CD4-positive, alpha-beta T cell treated with Interleukin-1 beta for 1 hour (primary cell): ENCODE measurements at regions not wholly inside any gene's neighbourhood (a gene's known extent, or its start where the extent isn't known, plus 50 kb on each side); places are given as distances from the start of the nearest gene placed in this dataset.
"Not testable (repeated sequence)": the region's sequence is repeated elsewhere in the genome, so short reads cannot be mapped to it uniquely, and the experiment has no call there.

Experiments used
- DNase-seq, 2 donors: peaks; one replicate each; pipeline ENCODE4 v3.0.0-alpha.2; 2020 to 2022

GRCh38 chr2:212912445-212913103 is 238.8 kb downstream of the IKZF2 start:
- no peak for DNase-seq

- no peak for DNase-seq
These were observed 240.4 kb downstream of the IKZF2 start for GRCh38 chr2:212911011-212911410.

GRCh38 chr2:212908682-212909435 is 242.6 kb downstream of the IKZF2 start:
- DNase-seq = no peak

- DNase-seq = no peak
These were observed 243.4 kb downstream of the IKZF2 start for GRCh38 chr2:212908031-212908430.

- DNase-seq = no peak
These were observed 244.8 kb downstream of the IKZF2 start for GRCh38 chr2:212906620-212907019.

- no peak for DNase-seq
These were observed 245.7 kb downstream of the IKZF2 start for GRCh38 chr2:212905640-212906201.

GRCh38 chr2:212904646-212905045 is 246.8 kb downstream of the IKZF2 start:
- DNase-seq = no peak

- DNase-seq = no peak
These were observed 248.0 kb downstream of the IKZF2 start for GRCh38 chr2:212903413-212903812.

- DNase-seq = no peak
These were observed 249.0 kb downstream of the IKZF2 start for GRCh38 chr2:212902421-212902820.

- DNase-seq = no peak
These were observed 249.7 kb downstream of the IKZF2 start for GRCh38 chr2:212901604-212902275.

- DNase-seq = no peak
These were observed 250.7 kb downstream of the IKZF2 start for GRCh38 chr2:212900715-212901114.

- no peak for DNase-seq
These were observed 253.4 kb downstream of the IKZF2 start for GRCh38 chr2:212898011-212898410.

GRCh38 chr2:212897296-212897695 is 254.1 kb downstream of the IKZF2 start:
- DNase-seq = no peak

GRCh38 chr2:212894026-212894425 is 257.4 kb downstream of the IKZF2 start:
- DNase-seq = no peak

GRCh38 chr2:212893216-212893615 is 258.2 kb downstream of the IKZF2 start:
- no peak for DNase-seq

GRCh38 chr2:212892193-212892592 is 259.2 kb downstream of the IKZF2 start:
- DNase-seq = no peak

GRCh38 chr2:212891580-212891979 is 259.8 kb downstream of the IKZF2 start:
- no peak for DNase-seq

GRCh38 chr2:212882626-212883025 is 268.8 kb downstream of the IKZF2 start:
- DNase-seq = no peak

GRCh38 chr2:212876556-212876955 is 274.9 kb downstream of the IKZF2 start:
- DNase-seq = not testable (repeated sequence)

GRCh38 chr2:212875950-212876349 is 275.5 kb downstream of the IKZF2 start:
- not testable (repeated sequence) for DNase-seq

GRCh38 chr2:212873256-212873655 is 278.2 kb downstream of the IKZF2 start:
- no peak for DNase-seq

- no peak for DNase-seq
These were observed 279.8 kb downstream of the IKZF2 start for GRCh38 chr2:212871597-212871996.

GRCh38 chr2:212864186-212864585 is 287.2 kb downstream of the IKZF2 start:
- no peak for DNase-seq

GRCh38 chr2:212863185-212863588 is 288.2 kb downstream of the IKZF2 start:
- DNase-seq = peak in 1 of 2 donors; percentile 11
